ENCODE measurements at regions not wholly inside any gene's neighbourhood (a gene's known extent, or its start where the extent isn't known, plus 50 kb on each side); places are given as distances from the start of the nearest gene placed in this dataset.

DNA sequence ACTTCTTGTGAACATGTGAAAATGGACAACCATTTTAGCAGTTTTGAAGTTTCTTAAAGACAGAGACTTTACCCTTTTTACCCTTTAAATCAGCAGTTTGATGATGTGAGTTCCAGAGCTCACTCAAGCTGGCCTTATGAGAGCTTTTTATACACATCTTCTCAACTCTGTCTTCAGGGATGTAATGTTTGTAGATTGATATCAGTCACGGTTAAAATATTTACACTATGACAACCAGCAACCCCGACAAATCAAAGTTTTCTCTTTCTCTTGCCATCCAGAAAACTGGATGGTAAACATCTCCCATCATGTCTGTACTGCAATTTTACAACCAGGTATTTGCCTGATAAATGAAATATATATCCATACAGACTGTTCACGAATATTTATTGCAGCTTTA is 233.4 kb upstream of the ST8SIA4 start:
- no peak for TF ChIP-seq YY1 (IDR thresholded peaks at IDR 0.05; ENCODE audit: insufficient read depth, insufficient read length)
- no peak for TF ChIP-seq ZNF274 (IDR thresholded peaks at IDR 0.05; ENCODE audit: low read depth, low read length)
